LNCAP (cell line): ENCODE measurements at regions not wholly inside any gene's neighbourhood (a gene's known extent, or its start where the extent isn't known, plus 50 kb on each side); places are given as distances from the start of the nearest gene placed in this dataset.

Experiments used
- CTCF ChIP-seq: fragments of 450-650 bp; IDR thresholded peaks from 2 replicates; pipeline ENCODE4 v1.5.1; 2017; ENCODE audit warnings: mild to moderate bottlenecking

- TF ChIP-seq CTCF: peak; percentile 52
Observed at GRCh38 chr14:51369814-51370213, 129.8 kb downstream of the TMX1 start.

GRCh38 chr14:51370758-51371386 lies 130.8 kb downstream of the TMX1 start:
- no peak for TF ChIP-seq CTCF

- no peak for TF ChIP-seq CTCF
Observed at GRCh38 chr14:51382506-51382905, 142.5 kb downstream of the TMX1 start.

GRCh38 chr14:51386411-51386810 lies 146.4 kb downstream of the TMX1 start:
- no peak for TF ChIP-seq CTCF

GRCh38 chr14:51386983-51387735 lies 147.1 kb downstream of the TMX1 start:
- no peak for TF ChIP-seq CTCF

GRCh38 chr14:51392416-51392815 lies 152.4 kb downstream of the TMX1 start:
- no peak for TF ChIP-seq CTCF

- no peak for TF ChIP-seq CTCF
Observed at GRCh38 chr14:51394384-51394783, 154.3 kb downstream of the TMX1 start.
